PC-9 (cell line): ENCODE measurements at regions not wholly inside any gene's neighbourhood (a gene's known extent, or its start where the extent isn't known, plus 50 kb on each side); places are given as distances from the start of the nearest gene placed in this dataset.

Source experiments
- BruUV-seq: library from RNA; stranded (reverse); fragments of 400-500 nt; replicated peaks from 2 replicates; lab custom pipeline; 2021; lab: Mats Ljungman, UMichigan
- CTCF ChIA-PET: fragments of 300-600 bp; sonication (Branson Sonifier 250); formaldehyde crosslinking; loops from one replicate; lab custom pipeline; 2022; ENCODE audit warnings: antibody characterized with exemption; lab: Charles Lee
- POLR2A ChIA-PET: fragments of 300-600 bp; sonication (Branson Sonifier 250); formaldehyde crosslinking; loops from one replicate; lab custom pipeline; 2022; ENCODE audit warnings: antibody characterized with exemption; ENCODE audit not compliant: unreplicated experiment; lab: Charles Lee
- DNase-seq, 2 experiments: peaks; one replicate each; pipeline versions ENCODE4 v3.0.0 to v3.0.0-alpha.2; 2015 to 2022; ENCODE audit warnings: mixed read lengths in 1 of 2
- H2AFZ ChIP-seq: fragments of 200-600 bp; sonication (generic); 2 replicates; pipeline ENCODE4 v1.8.1; 2017; ENCODE audit warnings: antibody characterized with exemption
- H3F3A ChIP-seq: fragments of 200-600 bp; sonication (generic); 2 replicates; pipeline ENCODE4 v1.8.1; 2017; ENCODE audit warnings: antibody characterized with exemption, mild to moderate bottlenecking, low read depth; ENCODE audit not compliant: insufficient read depth
- H3K27ac ChIP-seq: fragments of 200-600 bp; sonication (generic); 2 replicates; pipeline ENCODE4 v1.6.1; 2016; ENCODE audit warnings: mixed run types
- H3K27me3 ChIP-seq: fragments of 200-600 bp; sonication (generic); 2 replicates; pipeline ENCODE4 v1.6.1; 2016; ENCODE audit warnings: low read depth, mixed run types; ENCODE audit not compliant: insufficient read depth
- H3K36me3 ChIP-seq: fragments of 200-600 bp; sonication (generic); 2 replicates; pipeline ENCODE4 v1.6.1; 2016; ENCODE audit warnings: low read depth, mixed run types
- H3K4me1 ChIP-seq: fragments of 200-600 bp; sonication (generic); replicated peaks from 2 replicates; pipeline ENCODE4 v1.6.1; 2016; ENCODE audit warnings: mixed run types; ENCODE audit not compliant: insufficient read depth
- H3K4me2 ChIP-seq: fragments of 200-600 bp; sonication (generic); 2 replicates; pipeline ENCODE4 v1.6.1; 2017; ENCODE audit warnings: mixed run types
- H3K4me3 ChIP-seq: fragments of 200-600 bp; sonication (generic); 2 replicates; pipeline ENCODE4 v1.6.1; 2016; ENCODE audit warnings: mixed run types
- H3K79me2 ChIP-seq: fragments of 200-600 bp; sonication (generic); 2 replicates; pipeline ENCODE4 v1.6.1; 2017; ENCODE audit warnings: low read depth, mixed run types
- H3K9me2 ChIP-seq: fragments of 200-600 bp; sonication (generic); 2 replicates; pipeline ENCODE4 v1.8.1; 2017; ENCODE audit warnings: mild to moderate bottlenecking; ENCODE audit not compliant: insufficient read depth
- H3K9me3 ChIP-seq: fragments of 200-600 bp; sonication (generic); 2 replicates; pipeline ENCODE4 v1.8.1; 2016; ENCODE audit warnings: low read depth; ENCODE audit not compliant: insufficient read depth
- H4K20me1 ChIP-seq: fragments of 200-600 bp; sonication (generic); 2 replicates; pipeline ENCODE4 v1.8.1; 2017; ENCODE audit not compliant: insufficient read depth
- CTCF ChIP-seq: fragments of 200-600 bp; sonication (generic); conservative IDR thresholded peaks from 2 replicates; pipeline ENCODE4 v1.6.1; 2017; ENCODE audit warnings: mixed run types, antibody characterized with exemption, mild to moderate bottlenecking, moderate library complexity
- EZH2 ChIP-seq: fragments of 200-600 bp; sonication (generic); IDR thresholded peaks from 2 replicates; pipeline ENCODE4 v1.8.0; 2017; ENCODE audit warnings: antibody characterized with exemption, low read depth
- intact Hi-C: fragments of 100-400 bp; cut with micrococcal nuclease; formaldehyde crosslinking; loops from one replicate; pipeline ENCODE4 v1.10.0; 2022; ENCODE audit not compliant: unreplicated experiment

GRCh38 chr5:134463176-134463720, 51.6 kb upstream of the CDKN2AIPNL start:
- no TSS peak for BruUV-seq
- Histone ChIP-seq H3K4me2 (no peak overlapping the region), H3K27me3 (no peaks in the 10 kb centered on the region), H3K4me1 (peaks cover 25% of the 10 kb centered on the region), H3K9me2 (no peaks in the 10 kb centered on the region), H3K4me3 (no peak overlapping the region), H3F3A (peaks cover 24% of the 10 kb centered on the region; the same call in 1 of the 2 replicates), H4K20me1 (no peaks in the 10 kb centered on the region), H3K27ac (no peak overlapping the region), H3K79me2 (no peaks in the 10 kb centered on the region), H3K9me3 (no peaks in the 10 kb centered on the region), H2AFZ (no peak overlapping the region), H3K36me3 (no peaks in the 10 kb centered on the region)
- TF ChIP-seq EZH2 (no peak), CTCF (no peak)
- ChIA-PET CTCF (no interaction called here), POLR2A (no interaction called here)
- intact Hi-C loops = no loop called here
- DNase-seq = no peak

- ChIA-PET POLR2A (no interaction called here), CTCF (no interaction called here)
- TF ChIP-seq CTCF (no peak), EZH2 (no peak)
- intact Hi-C loops = no loop called here
- Histone ChIP-seq H3K4me1 (peaks cover 25% of the 10 kb centered on the region), H2AFZ (no peak overlapping the region), H3K36me3 (no peaks in the 10 kb centered on the region), H3K27ac (no peak overlapping the region), H3K9me3 (no peaks in the 10 kb centered on the region), H3K4me2 (no peak overlapping the region), H3F3A (peaks cover 20% of the 10 kb centered on the region; the same call in 1 of the 2 replicates), H3K79me2 (no peaks in the 10 kb centered on the region), H3K9me2 (no peaks in the 10 kb centered on the region), H4K20me1 (no peaks in the 10 kb centered on the region), H3K27me3 (no peaks in the 10 kb centered on the region), H3K4me3 (no peak overlapping the region)
- DNase-seq = no peak
- no TSS peak for BruUV-seq
Measured at GRCh38 chr5:134462761-134463160, 51.1 kb upstream of the CDKN2AIPNL start.

GRCh38 chr5:134462047-134462575, 50.4 kb upstream of the CDKN2AIPNL start:
- Histone ChIP-seq H3K4me3 (no peak overlapping the region), H2AFZ (no peak overlapping the region), H3K36me3 (no peaks in the 10 kb centered on the region), H3K9me3 (no peaks in the 10 kb centered on the region), H3K4me2 (no peak overlapping the region), H4K20me1 (no peaks in the 10 kb centered on the region), H3F3A (peaks cover 18% of the 10 kb centered on the region; the same call in 1 of the 2 replicates), H3K27ac (no peak overlapping the region), H3K4me1 (peaks cover 19% of the 10 kb centered on the region), H3K79me2 (no peaks in the 10 kb centered on the region), H3K9me2 (no peaks in the 10 kb centered on the region), H3K27me3 (no peaks in the 10 kb centered on the region)
- no TSS peak for BruUV-seq
- intact Hi-C loops = no loop called here
- TF ChIP-seq CTCF (no peak), EZH2 (no peak)
- ChIA-PET CTCF (no interaction called here), POLR2A (no interaction called here)
- DNase-seq = no peak
